Hepatocyte (in vitro differentiated cells): ENCODE measurements at regions not wholly inside any gene's neighbourhood (a gene's known extent, or its start where the extent isn't known, plus 50 kb on each side); places are given as distances from the start of the nearest gene placed in this dataset.
A peak's percentile ranks its signal among the peaks of the same experiment; 100 is the strongest.

Experiments
- DNase-seq: peaks from one replicate; pipeline ENCODE4 v3.0.0-alpha.2; 2016; ENCODE audit warnings: low spot score
- H2AFZ ChIP-seq: fragments of 200-600 bp; sonication (generic); 2 replicates; pipeline ENCODE4 v1.6.0; 2016; ENCODE audit warnings: antibody characterized with exemption, mild to moderate bottlenecking
- H3K27ac ChIP-seq: fragments of 200-600 bp; sonication (generic); 2 replicates; pipeline ENCODE4 v1.5.1; 2016; ENCODE audit warnings: mild to moderate bottlenecking
- H3K27me3 ChIP-seq: fragments of 200-600 bp; sonication (generic); 2 replicates; pipeline ENCODE4 v1.6.1; 2016
- H3K36me3 ChIP-seq: fragments of 200-600 bp; sonication (generic); replicated peaks from 2 replicates; pipeline ENCODE4 v1.5.1; 2016; ENCODE audit warnings: low read depth; ENCODE audit not compliant: insufficient read depth
- H3K4me1 ChIP-seq: fragments of 200-600 bp; sonication (generic); 2 replicates; pipeline ENCODE4 v1.5.1; 2016; ENCODE audit warnings: mild to moderate bottlenecking, moderate library complexity; ENCODE audit not compliant: insufficient read depth
- H3K4me2 ChIP-seq: fragments of 200-600 bp; sonication (generic); 2 replicates; pipeline ENCODE4 v1.6.0; 2016
- H3K4me3 ChIP-seq: fragments of 200-600 bp; sonication (generic); 2 replicates; pipeline ENCODE4 v1.5.1; 2016; ENCODE audit warnings: mild to moderate bottlenecking
- H3K79me2 ChIP-seq: fragments of 200-600 bp; sonication (generic); 2 replicates; pipeline ENCODE4 v1.6.0; 2017; ENCODE audit warnings: mild to moderate bottlenecking
- H3K9me2 ChIP-seq: fragments of 200-600 bp; sonication (generic); replicated peaks from 2 replicates; pipeline ENCODE4 v1.6.0; 2017; ENCODE audit warnings: mild to moderate bottlenecking; ENCODE audit not compliant: insufficient read depth
- H3K9me3 ChIP-seq: fragments of 200-600 bp; sonication (generic); 2 replicates; pipeline ENCODE4 v1.5.1; 2016; ENCODE audit warnings: low read depth, mild to moderate bottlenecking
- H4K20me1 ChIP-seq: fragments of 200-600 bp; sonication (generic); 2 replicates; pipeline ENCODE4 v1.6.0; 2016; ENCODE audit warnings: mild to moderate bottlenecking; ENCODE audit not compliant: insufficient read depth, poor library complexity, severe bottlenecking
- CTCF ChIP-seq: fragments of 200-600 bp; sonication (generic); IDR thresholded peaks from 2 replicates; pipeline ENCODE4 v1.5.1; 2016; ENCODE audit warnings: antibody characterized with exemption, mild to moderate bottlenecking; ENCODE audit not compliant: poor library complexity
- EZH2 ChIP-seq: fragments of 200-600 bp; sonication (generic); IDR thresholded peaks from 2 replicates; pipeline ENCODE4 v1.6.1; 2016; ENCODE audit warnings: antibody characterized with exemption, mild to moderate bottlenecking, borderline replicate concordance
- EZH2phosphoT487 ChIP-seq: fragments of 200-600 bp; sonication (generic); IDR thresholded peaks from one replicate; pipeline ENCODE4 v1.6.1; 2018; ENCODE audit warnings: antibody characterized with exemption, mild to moderate bottlenecking, low read depth, moderate library complexity; ENCODE audit not compliant: unreplicated experiment, severe bottlenecking
- WGBS: methylation state at CpG from one replicate; pipeline ENCODE4 v1.1.6; 2016; ENCODE audit warnings: low lambda C conversion rate; ENCODE audit errors: missing lambda C conversion rate; 5-methylcytosine and 5-hydroxymethylcytosine counted together

GRCh38 chr7:25707768-25708620 is 444.0 kb upstream of the NFE2L3 start:
- H3K4me3 ChIP-seq, result no peak overlapping the region
- H3K4me2 ChIP-seq, result peak overlapping the region; percentile 3
- H3K4me1 ChIP-seq, result peaks cover 3% of the 10 kb centered on the region
- WGBS, result 56% methylated on average over 9 of the region's 9 CpGs
- no peaks in the 10 kb centered on the region for H3K27me3 ChIP-seq
- H3K9me2 ChIP-seq, result no peaks in the 10 kb centered on the region
- H3K36me3 ChIP-seq, result no peaks in the 10 kb centered on the region
- H3K27ac ChIP-seq, result no peak overlapping the region
- no peak for DNase-seq
- H3K9me3 ChIP-seq, result no peaks in the 10 kb centered on the region
- TF ChIP-seq EZH2phosphoT487, result no peak
- no peak for TF ChIP-seq EZH2
- TF ChIP-seq CTCF, result no peak
- no peaks in the 10 kb centered on the region for H4K20me1 ChIP-seq
- H3K79me2 ChIP-seq, result no peaks in the 10 kb centered on the region
- H2AFZ ChIP-seq, result no peak overlapping the region

- DNase-seq, result no peak
- Histone ChIP-seq H3K79me2 (no peaks in the 10 kb centered on the region), H3K4me2 (no peak overlapping the region), H3K27me3 (no peaks in the 10 kb centered on the region), H2AFZ (no peak overlapping the region), H4K20me1 (no peaks in the 10 kb centered on the region), H3K9me2 (no peaks in the 10 kb centered on the region), H3K27ac (no peak overlapping the region), H3K4me1 (peaks cover 3% of the 10 kb centered on the region), H3K4me3 (no peak overlapping the region), H3K36me3 (no peaks in the 10 kb centered on the region), H3K9me3 (no peaks in the 10 kb centered on the region)
- 46% methylated on average over 1 of the region's 1 CpG for WGBS
- TF ChIP-seq EZH2, result no peak
- TF ChIP-seq EZH2phosphoT487, result no peak
- TF ChIP-seq CTCF, result no peak
Observed at GRCh38 chr7:25710959-25711358, 441.0 kb upstream of the NFE2L3 start.

- Histone ChIP-seq H4K20me1 (no peaks in the 10 kb centered on the region), H3K4me1 (peaks cover 3% of the 10 kb centered on the region), H3K9me3 (no peaks in the 10 kb centered on the region), H3K27ac (no peak overlapping the region), H3K36me3 (no peaks in the 10 kb centered on the region), H3K9me2 (no peaks in the 10 kb centered on the region), H3K4me2 (no peak overlapping the region), H2AFZ (no peak overlapping the region), H3K79me2 (no peaks in the 10 kb centered on the region), H3K27me3 (no peaks in the 10 kb centered on the region), H3K4me3 (no peak overlapping the region)
- TF ChIP-seq EZH2phosphoT487 (no peak), EZH2 (no peak), CTCF (no peak)
- DNase-seq, result no peak
- 90% methylated on average over 1 of the region's 1 CpG for WGBS
Observed at GRCh38 chr7:25711940-25712339, 440.1 kb upstream of the NFE2L3 start.

- WGBS, result 92% methylated on average over 1 of the region's 1 CpG
- Histone ChIP-seq H3K4me1 (no peaks in the 10 kb centered on the region), H3K4me2 (no peak overlapping the region), H3K27ac (no peak overlapping the region), H3K4me3 (no peak overlapping the region), H3K9me2 (no peaks in the 10 kb centered on the region), H3K27me3 (no peaks in the 10 kb centered on the region), H3K9me3 (no peaks in the 10 kb centered on the region), H3K79me2 (no peaks in the 10 kb centered on the region), H4K20me1 (no peaks in the 10 kb centered on the region), H3K36me3 (no peaks in the 10 kb centered on the region), H2AFZ (no peak overlapping the region)
- TF ChIP-seq CTCF, result no peak
- TF ChIP-seq EZH2phosphoT487, result no peak
- no peak for DNase-seq
Observed at GRCh38 chr7:25712500-25712899, 439.5 kb upstream of the NFE2L3 start.
